ENCODE measurements at regions not wholly inside any gene's neighbourhood (a gene's known extent, or its start where the extent isn't known, plus 50 kb on each side); places are given as distances from the start of the nearest gene placed in this dataset.

- Histone ChIP-seq H3K36me3 (no peaks in the 10 kb centered on the region), H3K27ac (replicated peaks) (no peak overlapping the region), H3K4me3 (no peak overlapping the region), H3K27me3 (ENCODE audit: low read depth) (no peaks in the 10 kb centered on the region), H3K4me1 (no peaks in the 10 kb centered on the region), H3K9me3 (replicated peaks) (no peaks in the 10 kb centered on the region)
- TF ChIP-seq CTCF (IDR thresholded peaks at IDR 0.05; ENCODE audit: borderline replicate concordance) = no peak
- no peak for DNase-seq
- intact Hi-C loops (cut with micrococcal nuclease) = no loop called here
Measured at GRCh38 chr12:39003541-39004155, 98.3 kb upstream of the CPNE8 start.

GRCh38 chr12:39000370-39000769, 95.0 kb upstream of the CPNE8 start:
- intact Hi-C loops (cut with micrococcal nuclease) = no loop called here
- H3K36me3 ChIP-seq = no peaks in the 10 kb centered on the region
- no peaks in the 10 kb centered on the region for H3K27me3 ChIP-seq (ENCODE audit: low read depth)
- no peak overlapping the region for H3K27ac ChIP-seq (replicated peaks)
- H3K9me3 ChIP-seq (replicated peaks) = no peaks in the 10 kb centered on the region
- no peaks in the 10 kb centered on the region for H3K4me1 ChIP-seq
- no peak overlapping the region for H3K4me3 ChIP-seq
- no peak for DNase-seq
- TF ChIP-seq CTCF (IDR thresholded peaks at IDR 0.05; ENCODE audit: borderline replicate concordance) = no peak

GRCh38 chr12:38998887-38999482, 93.6 kb upstream of the CPNE8 start:
- no peak for TF ChIP-seq CTCF (IDR thresholded peaks at IDR 0.05; ENCODE audit: borderline replicate concordance)
- Histone ChIP-seq H3K27me3 (ENCODE audit: low read depth) (no peaks in the 10 kb centered on the region), H3K27ac (replicated peaks) (no peak overlapping the region), H3K4me3 (no peak overlapping the region), H3K36me3 (no peaks in the 10 kb centered on the region), H3K4me1 (no peaks in the 10 kb centered on the region), H3K9me3 (replicated peaks) (no peaks in the 10 kb centered on the region)
- DNase-seq = no peak
- intact Hi-C loops (cut with micrococcal nuclease) = no loop called here

- Histone ChIP-seq H3K9me3 (replicated peaks) (peaks cover 17% of the 10 kb centered on the region), H3K4me3 (no peak overlapping the region), H3K27ac (replicated peaks) (no peak overlapping the region), H3K4me1 (no peaks in the 10 kb centered on the region), H3K36me3 (no peaks in the 10 kb centered on the region), H3K27me3 (ENCODE audit: low read depth) (no peaks in the 10 kb centered on the region)
- TF ChIP-seq CTCF (IDR thresholded peaks at IDR 0.05; ENCODE audit: borderline replicate concordance) = no peak
- intact Hi-C loops (cut with micrococcal nuclease) = no loop called here
- no peak for DNase-seq
Measured at GRCh38 chr12:38995249-38995648, 89.9 kb upstream of the CPNE8 start.

- intact Hi-C loops (cut with micrococcal nuclease) = no loop called here
- peaks cover 28% of the 10 kb centered on the region for H3K9me3 ChIP-seq (replicated peaks)
- no peaks in the 10 kb centered on the region for H3K27me3 ChIP-seq (ENCODE audit: low read depth)
- no peaks in the 10 kb centered on the region for H3K4me1 ChIP-seq
- no peak for TF ChIP-seq CTCF (IDR thresholded peaks at IDR 0.05; ENCODE audit: borderline replicate concordance)
- no peak for DNase-seq
- no peaks in the 10 kb centered on the region for H3K36me3 ChIP-seq
- H3K27ac ChIP-seq (replicated peaks) = no peak overlapping the region
- no peak overlapping the region for H3K4me3 ChIP-seq
Measured at GRCh38 chr12:38985961-38986360, 80.6 kb upstream of the CPNE8 start.
